HuH-7 (cell line): ENCODE measurements at regions not wholly inside any gene's neighbourhood (a gene's known extent, or its start where the extent isn't known, plus 50 kb on each side); places are given as distances from the start of the nearest gene placed in this dataset.

Experiments used
- DNase-seq: peaks from one replicate; pipeline ENCODE4 v3.0.0; 2011; ENCODE audit warnings: low spot score

GRCh38 chr6:21965016-21965415 lies 331.8 kb downstream of the PRL start:
- DNase-seq: no peak

- no peak for DNase-seq
Observed at GRCh38 chr6:21965953-21966539, 330.8 kb downstream of the PRL start.

- no peak for DNase-seq
Observed at GRCh38 chr6:21967056-21967974, 329.5 kb downstream of the PRL start.

GRCh38 chr6:21968411-21968810 lies 328.4 kb downstream of the PRL start:
- DNase-seq: no peak

- no peak for DNase-seq
Observed at GRCh38 chr6:21969192-21969591, 327.6 kb downstream of the PRL start.

GRCh38 chr6:21970569-21971300 lies 326.1 kb downstream of the PRL start:
- DNase-seq: no peak

GRCh38 chr6:21971541-21971940 lies 325.3 kb downstream of the PRL start:
- no peak for DNase-seq

- DNase-seq: no peak
Observed at GRCh38 chr6:21972516-21972915, 324.3 kb downstream of the PRL start.

GRCh38 chr6:21977346-21977745 lies 319.5 kb downstream of the PRL start:
- DNase-seq: no peak

- no peak for DNase-seq
Observed at GRCh38 chr6:21981235-21981833, 315.5 kb downstream of the PRL start.

GRCh38 chr6:21984135-21984534 lies 312.7 kb downstream of the PRL start:
- DNase-seq: no peak

GRCh38 chr6:21984561-21984960 lies 312.3 kb downstream of the PRL start:
- no peak for DNase-seq

GRCh38 chr6:21985904-21986303 lies 310.9 kb downstream of the PRL start:
- no peak for DNase-seq

- DNase-seq: no peak
Observed at GRCh38 chr6:21986703-21987102, 310.1 kb downstream of the PRL start.

- DNase-seq: peak; percentile 52
Observed at GRCh38 chr6:21987501-21987957, 309.3 kb downstream of the PRL start.

GRCh38 chr6:21990577-21990976 lies 306.3 kb downstream of the PRL start:
- DNase-seq: no peak

- no peak for DNase-seq
Observed at GRCh38 chr6:21992178-21992967, 304.5 kb downstream of the PRL start.

GRCh38 chr6:21993841-21994240 lies 303.0 kb downstream of the PRL start:
- DNase-seq: no peak

- DNase-seq: no peak
Observed at GRCh38 chr6:21994821-21995220, 302.0 kb downstream of the PRL start.

- no peak for DNase-seq
Observed at GRCh38 chr6:21995318-21995717, 301.5 kb downstream of the PRL start.

- no peak for DNase-seq
Observed at GRCh38 chr6:21996425-21997118, 300.3 kb downstream of the PRL start.
